Lower lobe of right lung (tissue), 2 donors: ENCODE measurements at regions not wholly inside any gene's neighbourhood (a gene's known extent, or its start where the extent isn't known, plus 50 kb on each side); places are given as distances from the start of the nearest gene placed in this dataset.
"Not testable (repeated sequence)": the region's sequence is repeated elsewhere in the genome, so short reads cannot be mapped to it uniquely, and the experiment has no call there.

Experiments
- ATAC-seq, 2 donors: fragments of 200-7000 bp; cut with Tn5 transposase; one replicate each; pipeline ENCODE4 v1.9.1; 2020 to 2022; ENCODE audit warnings: mild to moderate bottlenecking in 2 of 2, moderate library complexity in 2 of 2
- DNase-seq: peaks from one replicate; pipeline ENCODE4 v3.0.0-alpha.2; 2020
- H3K27ac ChIP-seq: fragments of 200-600 bp; one replicate; pipeline ENCODE4 v1.8.0; 2022
- H3K27me3 ChIP-seq: fragments of 200-600 bp; one replicate; pipeline ENCODE4 v1.8.0; 2022; ENCODE audit warnings: low read depth
- H3K36me3 ChIP-seq: fragments of 200-600 bp; one replicate; pipeline ENCODE4 v1.8.0; 2022; ENCODE audit warnings: mild to moderate bottlenecking
- H3K4me1 ChIP-seq: fragments of 200-600 bp; one replicate; pipeline ENCODE4 v1.8.0; 2022
- H3K4me3 ChIP-seq: fragments of 200-600 bp; one replicate; pipeline ENCODE4 v1.8.0; 2022; ENCODE audit warnings: mild to moderate bottlenecking
- H3K9me3 ChIP-seq: fragments of 200-600 bp; one replicate; pipeline ENCODE4 v1.8.0; 2022
- intact Hi-C: fragments of 100-400 bp; cut with DNase I; formaldehyde crosslinking; loops from one replicate; pipeline ENCODE4 v1.11.0; 2022
- TF ChIP-seq, protein P1 (sequence below): fragments of 200-600 bp; IDR thresholded peaks from one replicate; pipeline ENCODE4 v1.8.0; 2022; ENCODE audit warnings: antibody characterized with exemption, mild to moderate bottlenecking
- donor health status: DM: no; HTN: yes; CAD: no; lungs with severe emphysema.

DNA sequence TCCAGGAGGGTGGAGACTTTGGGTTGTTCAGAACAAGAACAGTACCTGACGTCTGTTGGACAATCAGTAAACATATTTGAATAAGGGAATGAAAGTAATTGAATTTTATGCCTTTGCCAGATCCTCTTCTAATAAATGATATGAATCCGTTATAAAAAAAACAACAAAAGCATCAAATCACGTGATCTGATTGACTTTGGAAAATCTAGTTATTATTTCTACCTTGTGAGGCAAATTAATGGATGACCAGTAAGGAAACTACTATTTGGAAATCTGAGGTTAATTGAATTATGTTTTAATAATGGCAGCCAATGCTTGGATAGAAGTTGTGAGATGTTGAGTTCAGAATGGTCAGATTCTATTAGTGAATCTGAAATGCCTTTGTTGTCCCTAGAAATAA is 399.5 kb downstream of the TFAP2B start:
- ATAC-seq (no peak), DNase-seq (no peak)
- no peaks in the 10 kb centered on the region for H3K4me1 ChIP-seq
- no peaks in the 10 kb centered on the region for H3K9me3 ChIP-seq
- no peak overlapping the region for H3K4me3 ChIP-seq
- intact Hi-C loops = no loop called here
- no peaks in the 10 kb centered on the region for H3K36me3 ChIP-seq
- TF ChIP-seq, protein P1, sequence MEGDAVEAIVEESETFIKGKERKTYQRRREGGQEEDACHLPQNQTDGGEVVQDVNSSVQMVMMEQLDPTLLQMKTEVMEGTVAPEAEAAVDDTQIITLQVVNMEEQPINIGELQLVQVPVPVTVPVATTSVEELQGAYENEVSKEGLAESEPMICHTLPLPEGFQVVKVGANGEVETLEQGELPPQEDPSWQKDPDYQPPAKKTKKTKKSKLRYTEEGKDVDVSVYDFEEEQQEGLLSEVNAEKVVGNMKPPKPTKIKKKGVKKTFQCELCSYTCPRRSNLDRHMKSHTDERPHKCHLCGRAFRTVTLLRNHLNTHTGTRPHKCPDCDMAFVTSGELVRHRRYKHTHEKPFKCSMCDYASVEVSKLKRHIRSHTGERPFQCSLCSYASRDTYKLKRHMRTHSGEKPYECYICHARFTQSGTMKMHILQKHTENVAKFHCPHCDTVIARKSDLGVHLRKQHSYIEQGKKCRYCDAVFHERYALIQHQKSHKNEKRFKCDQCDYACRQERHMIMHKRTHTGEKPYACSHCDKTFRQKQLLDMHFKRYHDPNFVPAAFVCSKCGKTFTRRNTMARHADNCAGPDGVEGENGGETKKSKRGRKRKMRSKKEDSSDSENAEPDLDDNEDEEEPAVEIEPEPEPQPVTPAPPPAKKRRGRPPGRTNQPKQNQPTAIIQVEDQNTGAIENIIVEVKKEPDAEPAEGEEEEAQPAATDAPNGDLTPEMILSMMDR = no peak
- H3K27me3 ChIP-seq = no peaks in the 10 kb centered on the region
- H3K27ac ChIP-seq = no peak overlapping the region

DNA sequence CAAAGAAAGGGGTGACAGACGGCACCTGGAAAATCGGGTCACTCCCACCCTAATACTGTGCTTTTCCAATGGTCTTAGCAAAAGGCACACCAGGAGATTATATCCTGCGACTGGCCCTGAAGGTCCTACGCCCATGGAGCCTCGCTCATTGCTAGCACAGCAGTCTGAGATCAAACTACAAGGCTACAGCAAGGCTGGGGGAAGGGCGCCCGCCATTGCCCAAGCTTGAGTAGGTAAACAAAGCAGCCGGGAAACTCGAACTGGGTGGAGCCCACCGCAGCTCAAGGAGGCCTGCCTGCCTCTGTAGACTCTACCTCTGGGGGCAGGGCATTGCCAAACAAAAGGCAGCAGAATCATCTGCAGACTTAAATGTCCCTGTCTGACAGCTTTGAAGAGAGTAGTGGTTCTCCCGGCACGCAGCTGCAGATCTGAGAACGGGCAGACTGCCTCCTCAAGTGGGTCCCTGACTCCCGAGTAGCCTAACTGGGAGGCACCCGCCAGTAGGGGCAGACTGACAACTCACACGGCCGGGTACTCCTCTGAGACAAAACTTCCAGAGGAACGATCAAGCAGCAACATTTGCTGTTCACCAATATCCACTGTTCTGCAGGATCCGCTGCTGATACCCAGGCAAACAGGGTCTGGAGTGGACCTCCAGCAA is 406.0 kb downstream of the TFAP2B start:
- intact Hi-C loops = not testable (repeated sequence)

DNA sequence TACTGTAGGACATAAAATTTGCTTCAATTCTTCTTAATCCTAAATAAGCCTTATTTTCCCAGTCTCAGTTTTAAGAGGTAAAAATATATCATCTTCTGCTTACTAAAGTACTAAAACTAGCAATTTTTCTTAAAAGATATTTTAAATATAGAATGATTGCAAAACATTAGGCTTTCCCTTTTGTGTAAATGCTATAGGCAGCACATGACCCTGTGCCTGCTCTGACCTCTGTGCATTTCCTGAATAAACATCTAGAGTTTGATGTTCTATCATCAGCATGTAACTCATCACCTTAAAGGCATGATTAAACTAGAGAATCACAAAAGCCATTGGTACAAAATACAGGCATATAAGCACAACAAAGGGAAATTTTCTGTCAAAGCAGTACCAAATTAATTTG is 422.7 kb downstream of the TFAP2B start:
- Histone ChIP-seq H3K9me3 (no peaks in the 10 kb centered on the region), H3K27ac (no peak overlapping the region), H3K4me3 (no peak overlapping the region), H3K36me3 (no peaks in the 10 kb centered on the region), H3K4me1 (no peaks in the 10 kb centered on the region), H3K27me3 (no peaks in the 10 kb centered on the region)
- TF ChIP-seq, protein P1 = no peak
- intact Hi-C loops = no loop called here
- DNase-seq = no peak
- ATAC-seq = no peak

More for the DNA sequence above, 406.0 kb downstream of the TFAP2B start:
- H3K27ac ChIP-seq, H3K9me3 ChIP-seq, H3K36me3 ChIP-seq, H3K27me3 ChIP-seq, ATAC-seq, H3K4me3 ChIP-seq, H3K4me1 ChIP-seq: not testable (repeated sequence)
- DNase-seq = peak; percentile 42

DNA sequence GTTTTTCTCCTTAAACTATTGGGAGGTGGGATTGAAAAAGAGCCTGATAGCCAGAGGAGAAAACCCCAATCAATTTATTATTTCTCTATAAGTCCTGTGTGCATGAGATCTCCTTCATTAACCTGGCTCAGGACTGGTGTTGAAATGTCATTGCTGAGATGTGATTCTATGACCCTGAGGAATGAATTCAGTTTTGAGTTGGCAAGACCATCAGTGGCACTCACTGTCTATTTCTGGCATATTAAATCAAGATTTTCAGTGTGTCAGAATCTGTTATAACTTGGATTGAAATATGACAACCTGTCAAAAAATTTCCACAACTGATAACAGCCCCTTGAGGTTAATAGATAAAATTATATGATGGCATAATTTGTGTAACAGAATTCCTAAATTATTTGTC is 431.1 kb downstream of the TFAP2B start:
- DNase-seq (no peak), ATAC-seq (no peak)
- no peaks in the 10 kb centered on the region for H3K27me3 ChIP-seq
- H3K9me3 ChIP-seq = no peaks in the 10 kb centered on the region
- intact Hi-C loops = no loop called here
- no peak overlapping the region for H3K4me3 ChIP-seq
- no peaks in the 10 kb centered on the region for H3K36me3 ChIP-seq
- H3K4me1 ChIP-seq = no peaks in the 10 kb centered on the region
- no peak overlapping the region for H3K27ac ChIP-seq
- TF ChIP-seq, protein P1 = no peak

DNA sequence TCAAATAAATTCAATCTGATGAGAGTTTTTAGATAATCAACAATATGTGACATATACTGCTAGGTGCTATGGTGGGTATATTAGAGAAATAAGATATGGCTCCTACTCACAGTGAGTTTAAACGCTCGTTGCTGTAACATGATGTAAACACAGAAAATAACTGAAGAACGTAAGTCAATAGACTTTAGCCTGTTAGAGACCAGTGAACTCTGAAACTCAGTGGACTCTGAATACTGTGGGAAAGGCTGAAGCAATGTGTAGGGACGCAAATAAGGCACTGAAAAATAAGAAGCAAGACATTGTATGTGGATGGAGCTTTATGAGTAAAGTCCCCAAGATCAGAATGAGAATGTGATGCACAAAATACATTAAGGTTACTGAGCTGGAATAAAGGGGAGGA is 431.6 kb downstream of the TFAP2B start:
- ATAC-seq (no peak), DNase-seq (no peak)
- Histone ChIP-seq H3K4me1 (no peaks in the 10 kb centered on the region), H3K27ac (no peak overlapping the region), H3K4me3 (no peak overlapping the region), H3K9me3 (no peaks in the 10 kb centered on the region), H3K27me3 (no peaks in the 10 kb centered on the region), H3K36me3 (no peaks in the 10 kb centered on the region)
- TF ChIP-seq, protein P1 = no peak
- intact Hi-C loops = no loop called here

DNA sequence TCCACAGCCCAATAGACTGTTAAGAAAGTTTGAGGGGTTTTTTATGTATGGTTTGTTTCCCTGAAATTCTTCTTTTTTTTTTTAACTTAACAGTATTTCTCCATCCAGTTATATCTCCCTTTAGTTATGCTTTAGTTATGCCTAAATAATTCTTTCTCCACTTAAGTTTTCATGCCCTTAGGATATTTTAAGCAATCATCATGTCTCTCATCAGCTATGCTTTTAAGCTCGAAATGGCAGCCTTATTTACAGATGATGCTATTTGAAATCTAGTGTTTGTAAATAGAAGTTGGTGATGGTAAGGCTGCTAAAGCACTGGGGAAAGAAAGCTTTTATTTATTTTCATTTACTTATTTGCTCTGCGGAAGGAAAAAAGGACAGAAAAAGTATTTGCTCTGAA is 439.3 kb downstream of the TFAP2B start:
- Histone ChIP-seq H3K27ac (no peak overlapping the region), H3K4me3 (no peak overlapping the region), H3K9me3 (no peaks in the 10 kb centered on the region), H3K27me3 (no peaks in the 10 kb centered on the region), H3K36me3 (no peaks in the 10 kb centered on the region), H3K4me1 (no peaks in the 10 kb centered on the region)
- intact Hi-C loops = no loop called here
- ATAC-seq (no peak), DNase-seq (no peak)
- TF ChIP-seq, protein P1 = no peak
